IMR-90 (cell line): ENCODE measurements at regions not wholly inside any gene's neighbourhood (a gene's known extent, or its start where the extent isn't known, plus 50 kb on each side); places are given as distances from the start of the nearest gene placed in this dataset.

Experiments
- CEBPB ChIP-seq: IDR thresholded peaks from 2 replicates; pipeline ENCODE4 v1.6.1; 2012; ENCODE audit warnings: low read depth, low read length, improper control_type of control experiment
- CHD1 ChIP-seq: IDR thresholded peaks from 2 replicates; pipeline ENCODE4 v1.6.1; 2012; ENCODE audit warnings: low read depth, low read length, improper control_type of control experiment
- CTCF ChIP-seq: conservative IDR thresholded peaks from 2 replicates; pipeline ENCODE4 v1.5.1; 2012; ENCODE audit warnings: mild to moderate bottlenecking, low read depth, low read length, improper control_type of control experiment
- MAFK ChIP-seq: IDR thresholded peaks from 2 replicates; pipeline ENCODE4 v1.6.1; 2012; ENCODE audit warnings: low read depth, low read length, improper control_type of control experiment
- POLR2A ChIP-seq: IDR thresholded peaks from 2 replicates; pipeline ENCODE4 v1.6.1; 2012; ENCODE audit warnings: mild to moderate bottlenecking, low read depth, low read length
- RFX5 ChIP-seq: IDR thresholded peaks from 2 replicates; pipeline ENCODE4 v1.8.0; 2012; ENCODE audit warnings: low read depth, mild to moderate bottlenecking, low read length, moderate library complexity
- SMC3 ChIP-seq: fragments of 150-350 bp; IDR thresholded peaks from 2 replicates; pipeline ENCODE4 v1.6.1; 2016; ENCODE audit warnings: low read depth, mild to moderate bottlenecking, antibody characterized with exemption, low read length, moderate library complexity

- TF ChIP-seq CTCF (no peak), MAFK (no peak), CEBPB (no peak), SMC3 (no peak), CHD1 (no peak), POLR2A (no peak), RFX5 (no peak)
Measured at GRCh38 chr14:104321088-104321801, 182.9 kb downstream of the KIF26A start.
